Tibial nerve (tissue), 4 donors: ENCODE measurements at regions not wholly inside any gene's neighbourhood (a gene's known extent, or its start where the extent isn't known, plus 50 kb on each side); places are given as distances from the start of the nearest gene placed in this dataset.

Source experiments
- DNase-seq, 2 donors: peaks; one replicate each; pipeline ENCODE4 v3.0.0-alpha.2; 2019; ENCODE audit warnings: low spot score in 2 of 2
- H3K27ac ChIP-seq, 4 donors: fragments of 200-600 bp; sonication (generic) in 3 of 4; one replicate each; pipeline ENCODE4 v1.5.1; 2017 to 2019; ENCODE audit warnings: mild to moderate bottlenecking in 1 of 4
- H3K27me3 ChIP-seq, 2 donors: fragments of 200-600 bp; sonication (generic) in 1 of 2; one replicate each; pipeline versions ENCODE4 v1.5.1 to v1.6.0; 2017 to 2019
- H3K36me3 ChIP-seq, 3 donors: fragments of 200-600 bp; sonication (generic); one replicate each; pipeline ENCODE4 v1.5.1; 2018 to 2019
- H3K4me1 ChIP-seq, 4 donors: fragments of 200-600 bp; sonication (generic) in 3 of 4; one replicate each; pipeline ENCODE4 v1.5.1; 2017 to 2019
- H3K4me3 ChIP-seq, 4 donors: fragments of 200-600 bp; sonication (generic) in 3 of 4; one replicate each; pipeline ENCODE4 v1.5.1; 2017 to 2019; ENCODE audit warnings: mild to moderate bottlenecking in 1 of 4, moderate library complexity in 1 of 4
- H3K9me3 ChIP-seq, 4 donors: fragments of 200-600 bp; sonication (generic) in 3 of 4; one replicate each; pipeline ENCODE4 v1.5.1; 2017 to 2019
- EP300 ChIP-seq, 2 donors: sonication (generic); formaldehyde crosslinking; IDR thresholded peaks; one replicate each; pipeline ENCODE4 v1.6.1; 2017; ENCODE audit warnings: antibody characterized with exemption in 2 of 2, mild to moderate bottlenecking in 1 of 2
- POLR2A ChIP-seq, 2 donors: fragments of 450-650 bp; IDR thresholded peaks; one replicate each; pipeline ENCODE4 v1.6.1; 2017; ENCODE audit warnings: antibody characterized with exemption in 2 of 2, mild to moderate bottlenecking in 2 of 2, moderate library complexity in 2 of 2
- WGBS, 2 donors: methylation state at CpG; one replicate each; pipeline ENCODE4 v1.1.5; 2018; 5-methylcytosine and 5-hydroxymethylcytosine counted together
- TF ChIP-seq, protein P1 (sequence below), 5 experiments: fragments of 200-600 bp in 3 of 5; fragments of 450-650 bp in 2 of 5; sonication (generic) in 3 of 5; IDR thresholded peaks; one replicate each; pipeline ENCODE4 v1.5.1; 2016 to 2019; ENCODE audit warnings: antibody characterized with exemption in 5 of 5, mild to moderate bottlenecking in 3 of 5, moderate library complexity in 2 of 5

DNA sequence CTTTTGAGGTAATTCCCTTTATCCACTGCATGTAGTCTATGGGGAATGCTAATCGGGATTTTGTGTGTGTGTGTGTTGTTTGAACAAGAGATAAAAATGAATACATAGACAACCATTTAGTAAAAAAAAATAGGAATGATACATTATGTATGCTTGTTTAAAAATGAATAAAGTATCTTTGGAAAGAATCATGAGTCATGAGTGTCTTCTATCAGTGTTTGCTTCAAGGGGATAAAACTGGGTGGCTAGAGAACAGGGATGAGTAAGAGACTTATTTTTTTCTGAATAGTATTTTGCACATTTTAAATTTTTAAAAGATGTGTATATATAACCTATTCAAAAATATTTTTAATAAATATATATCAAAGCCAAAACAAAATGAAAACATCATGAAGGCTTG, 839.4 kb upstream of the ADGRL4 start:
- no peak overlapping the region for H3K27ac ChIP-seq
- WGBS, 2 donors: 68 to 69% methylated on average over 1 of the region's 1 CpG
- no peak for DNase-seq
- no peaks in the 10 kb centered on the region for H3K27me3 ChIP-seq
- no peaks in the 10 kb centered on the region for H3K9me3 ChIP-seq
- TF ChIP-seq, protein P1, sequence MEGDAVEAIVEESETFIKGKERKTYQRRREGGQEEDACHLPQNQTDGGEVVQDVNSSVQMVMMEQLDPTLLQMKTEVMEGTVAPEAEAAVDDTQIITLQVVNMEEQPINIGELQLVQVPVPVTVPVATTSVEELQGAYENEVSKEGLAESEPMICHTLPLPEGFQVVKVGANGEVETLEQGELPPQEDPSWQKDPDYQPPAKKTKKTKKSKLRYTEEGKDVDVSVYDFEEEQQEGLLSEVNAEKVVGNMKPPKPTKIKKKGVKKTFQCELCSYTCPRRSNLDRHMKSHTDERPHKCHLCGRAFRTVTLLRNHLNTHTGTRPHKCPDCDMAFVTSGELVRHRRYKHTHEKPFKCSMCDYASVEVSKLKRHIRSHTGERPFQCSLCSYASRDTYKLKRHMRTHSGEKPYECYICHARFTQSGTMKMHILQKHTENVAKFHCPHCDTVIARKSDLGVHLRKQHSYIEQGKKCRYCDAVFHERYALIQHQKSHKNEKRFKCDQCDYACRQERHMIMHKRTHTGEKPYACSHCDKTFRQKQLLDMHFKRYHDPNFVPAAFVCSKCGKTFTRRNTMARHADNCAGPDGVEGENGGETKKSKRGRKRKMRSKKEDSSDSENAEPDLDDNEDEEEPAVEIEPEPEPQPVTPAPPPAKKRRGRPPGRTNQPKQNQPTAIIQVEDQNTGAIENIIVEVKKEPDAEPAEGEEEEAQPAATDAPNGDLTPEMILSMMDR (IDR thresholded peaks at IDR 0.05): no peak
- TF ChIP-seq EP300 (IDR thresholded peaks at IDR 0.05) (no peak), POLR2A (IDR thresholded peaks at IDR 0.05) (no peak)
- no peaks in the 10 kb centered on the region for H3K4me1 ChIP-seq
- H3K36me3 ChIP-seq: no peaks in the 10 kb centered on the region
- no peak overlapping the region for H3K4me3 ChIP-seq

DNA sequence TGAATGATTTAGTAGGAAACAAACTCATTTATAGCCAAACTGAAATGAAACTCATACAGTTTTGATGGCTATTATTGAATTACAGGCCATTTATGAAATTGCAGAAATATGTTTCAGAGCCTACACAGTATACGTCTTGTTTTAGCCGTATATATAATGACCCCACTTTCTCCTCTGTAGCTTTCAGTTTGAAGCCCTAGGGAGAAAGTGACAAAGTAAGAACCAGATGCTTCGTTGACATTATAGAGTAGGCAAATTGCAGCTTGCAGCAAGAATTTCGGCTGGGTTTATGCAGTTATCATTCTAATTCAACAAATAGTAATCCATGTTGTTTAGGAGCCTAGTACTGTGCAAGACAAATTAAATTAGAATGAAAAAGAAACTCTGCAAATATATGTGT, 836.3 kb upstream of the ADGRL4 start:
- no peak overlapping the region for H3K27ac ChIP-seq
- TF ChIP-seq EP300 (IDR thresholded peaks at IDR 0.05) (no peak), POLR2A (IDR thresholded peaks at IDR 0.05) (no peak)
- TF ChIP-seq, protein P1 (IDR thresholded peaks at IDR 0.05): no peak

DNA sequence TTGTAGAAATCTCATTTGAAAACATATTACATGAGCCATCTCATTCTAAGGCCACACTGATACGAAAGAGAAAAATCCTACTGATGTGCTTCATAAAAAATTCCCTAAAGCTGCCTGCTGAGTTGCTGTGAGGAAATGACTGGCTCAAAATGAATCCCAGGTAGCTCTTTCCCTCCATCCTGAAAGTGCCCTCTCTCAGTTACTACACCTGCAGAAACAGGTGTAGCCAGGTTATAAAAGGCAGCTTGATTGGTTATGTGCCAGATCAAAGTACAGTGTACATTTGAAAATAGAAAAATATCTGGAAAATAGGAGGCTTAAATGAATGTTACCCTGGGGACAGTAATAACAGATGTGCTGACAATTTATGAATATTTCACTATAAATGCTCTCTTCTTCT, 833.4 kb upstream of the ADGRL4 start:
- no peak overlapping the region for H3K27ac ChIP-seq
- no peaks in the 10 kb centered on the region for H3K4me1 ChIP-seq
- no peak overlapping the region for H3K4me3 ChIP-seq
- no peaks in the 10 kb centered on the region for H3K36me3 ChIP-seq
- H3K9me3 ChIP-seq: no peaks in the 10 kb centered on the region
- no peaks in the 10 kb centered on the region for H3K27me3 ChIP-seq
- DNase-seq: no peak
- no peak for TF ChIP-seq POLR2A (IDR thresholded peaks at IDR 0.05)
- TF ChIP-seq, protein P1 (IDR thresholded peaks at IDR 0.05): no peak
- TF ChIP-seq EP300 (IDR thresholded peaks at IDR 0.05): no peak
- WGBS, 2 donors: 77 to 84% methylated on average over 1 of the region's 1 CpG

More for the DNA sequence above, 836.3 kb upstream of the ADGRL4 start:
- 45 to 55% methylated on average over 4 of the region's 4 CpGs for WGBS, 2 donors
- Histone ChIP-seq H3K36me3 (no peaks in the 10 kb centered on the region), H3K4me3 (no peak overlapping the region), H3K4me1 (no peaks in the 10 kb centered on the region), H3K9me3 (no peaks in the 10 kb centered on the region), H3K27me3 (no peaks in the 10 kb centered on the region)
- DNase-seq: no peak

DNA sequence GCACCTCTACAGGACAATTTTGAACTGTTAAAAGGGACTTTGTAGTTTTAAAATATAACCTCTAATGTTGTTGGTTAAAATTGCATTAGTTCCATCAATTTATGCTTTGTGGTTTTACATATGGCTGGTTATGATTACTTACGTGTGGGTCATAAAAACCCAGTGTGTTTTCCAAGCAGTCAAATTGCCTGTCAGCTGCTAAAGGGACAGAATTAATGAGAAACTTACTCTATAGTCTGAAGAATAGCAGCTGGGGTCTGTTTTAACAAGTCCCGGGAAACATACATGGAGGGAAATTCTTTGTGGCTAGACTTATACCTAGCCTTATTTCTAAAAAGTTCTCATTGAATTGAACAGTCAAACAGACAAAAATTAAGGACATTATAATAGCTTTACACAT, 820.9 kb upstream of the ADGRL4 start:
- no peaks in the 10 kb centered on the region for H3K36me3 ChIP-seq
- no peak overlapping the region for H3K4me3 ChIP-seq
- no peak for TF ChIP-seq EP300 (IDR thresholded peaks at IDR 0.05)
- TF ChIP-seq, protein P1 (IDR thresholded peaks at IDR 0.05): no peak
- no peak for TF ChIP-seq POLR2A (IDR thresholded peaks at IDR 0.05)
- WGBS, 2 donors: 37 to 52% methylated on average over 2 of the region's 2 CpGs
- DNase-seq: no peak
- no peak overlapping the region for H3K27ac ChIP-seq
- H3K9me3 ChIP-seq: no peaks in the 10 kb centered on the region
- no peaks in the 10 kb centered on the region for H3K4me1 ChIP-seq
- no peaks in the 10 kb centered on the region for H3K27me3 ChIP-seq

DNA sequence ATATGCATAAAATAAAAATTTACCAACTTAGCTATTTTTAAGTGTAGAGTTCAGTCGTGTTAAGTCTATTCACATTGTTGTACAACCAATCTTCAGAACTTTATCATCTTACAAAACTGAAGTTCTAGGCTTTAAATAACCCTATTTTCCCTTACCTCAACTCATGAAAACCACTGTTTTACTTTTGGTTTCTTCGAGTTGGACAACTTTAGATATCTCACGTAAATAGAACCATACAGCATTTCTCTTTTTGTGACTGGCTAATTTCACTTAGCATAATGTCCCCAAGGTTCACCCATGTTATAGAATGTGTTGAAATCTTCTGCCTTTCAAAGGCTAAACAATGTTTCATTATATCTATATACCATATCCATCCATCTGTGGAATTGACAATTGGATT, 819.0 kb upstream of the ADGRL4 start:
- H3K4me1 ChIP-seq: no peaks in the 10 kb centered on the region
- 85 to 93% methylated on average over 3 of the region's 3 CpGs for WGBS, 2 donors
- H3K36me3 ChIP-seq: no peaks in the 10 kb centered on the region
- no peak for DNase-seq
- no peak overlapping the region for H3K27ac ChIP-seq
- TF ChIP-seq EP300 (IDR thresholded peaks at IDR 0.05) (no peak), POLR2A (IDR thresholded peaks at IDR 0.05) (no peak)
- TF ChIP-seq, protein P1 (IDR thresholded peaks at IDR 0.05): no peak
- no peaks in the 10 kb centered on the region for H3K9me3 ChIP-seq
- H3K27me3 ChIP-seq: no peaks in the 10 kb centered on the region
- H3K4me3 ChIP-seq: no peak overlapping the region
